Endodermal cell (in vitro differentiated cells): ENCODE measurements at regions not wholly inside any gene's neighbourhood (a gene's known extent, or its start where the extent isn't known, plus 50 kb on each side); places are given as distances from the start of the nearest gene placed in this dataset.

ENCODE experiments used
- DNase-seq: peaks from one replicate; pipeline ENCODE4 v3.0.0-alpha.2; 2017
- H3K27ac ChIP-seq: 2 replicates; pipeline ENCODE4 v1.5.1; 2013; ENCODE audit warnings: mild to moderate bottlenecking, low read depth, low read length, moderate library complexity
- H3K27me3 ChIP-seq: 2 replicates; pipeline ENCODE4 v1.6.1; 2013; ENCODE audit warnings: mild to moderate bottlenecking, low read length, moderate library complexity; ENCODE audit not compliant: insufficient read depth, control insufficient read depth, poor library complexity, severe bottlenecking
- H3K36me3 ChIP-seq: 2 replicates; pipeline ENCODE4 v1.7.0; 2013; ENCODE audit warnings: mild to moderate bottlenecking, low read length, moderate library complexity; ENCODE audit not compliant: control insufficient read depth, insufficient read depth
- H3K4me1 ChIP-seq: one replicate; pipeline ENCODE4 v1.7.0; 2013; ENCODE audit warnings: low read length; ENCODE audit not compliant: control insufficient read depth, insufficient read depth
- H3K4me3 ChIP-seq: 2 replicates; pipeline ENCODE4 v1.5.1; 2013; ENCODE audit warnings: mild to moderate bottlenecking, low read length, moderate library complexity
- H3K9ac ChIP-seq: 2 replicates; pipeline ENCODE4 v1.6.1; 2013; ENCODE audit warnings: mild to moderate bottlenecking, low read length, moderate library complexity; ENCODE audit not compliant: poor library complexity, severe bottlenecking; ENCODE audit errors: extremely low read depth
- H3K9me3 ChIP-seq: 2 replicates; pipeline ENCODE4 v1.6.1; 2013; ENCODE audit warnings: mild to moderate bottlenecking, low read length, moderate library complexity; ENCODE audit not compliant: control insufficient read depth
- H3K27ac Mint-ChIP-seq: 2 replicates; pipeline ENCODE4 v1.8.0; 2020; ENCODE audit warnings: mixed read lengths
- H3K27me3 Mint-ChIP-seq: 2 replicates; pipeline ENCODE4 v1.8.0; 2021; ENCODE audit warnings: mild to moderate bottlenecking, mixed read lengths; ENCODE audit not compliant: insufficient read depth
- H3K36me3 Mint-ChIP-seq: 2 replicates; pipeline ENCODE4 v1.8.0; 2020; ENCODE audit warnings: low read depth, mixed read lengths
- H3K4me1 Mint-ChIP-seq: 2 replicates; pipeline ENCODE4 v1.8.0; 2020; ENCODE audit warnings: mixed read lengths
- H3K4me3 Mint-ChIP-seq: 2 replicates; pipeline ENCODE4 v1.8.0; 2020; ENCODE audit warnings: mild to moderate bottlenecking, moderate library complexity, mixed read lengths
- H3K9me3 Mint-ChIP-seq: 2 replicates; pipeline ENCODE4 v1.8.0; 2020; ENCODE audit warnings: mild to moderate bottlenecking, mixed read lengths
- CTCF ChIP-seq: fragments of 200-600 bp; sonication (generic); conservative IDR thresholded peaks from 2 replicates; pipeline ENCODE4 v1.5.0; 2021; ENCODE audit warnings: antibody characterized with exemption, mild to moderate bottlenecking
- WGBS, 2 experiments: methylation state at CpG; one replicate each; pipeline versions ENCODE4 v1.1.5 to v1.1.7; 2013; ENCODE audit warnings: missing lambda C conversion rate in 2 of 2, mixed read lengths in 1 of 2; ENCODE audit not compliant: insufficient coverage in 1 of 2, insufficient read length in 1 of 2; 5-methylcytosine and 5-hydroxymethylcytosine counted together

- Histone ChIP-seq H3K9me3 (no peaks in the 10 kb centered on the region), H3K27ac (no peak overlapping the region), H3K4me3 (no peak overlapping the region), H3K27me3 (no peaks in the 10 kb centered on the region), H3K36me3 (no peaks in the 10 kb centered on the region), H3K9ac (no peak overlapping the region), H3K4me1 (no peaks in the 10 kb centered on the region)
- TF ChIP-seq CTCF: no peak
- DNase-seq: no peak
- H3K9me3 Mint-ChIP-seq: no peaks in the 10 kb centered on the region
- no peak overlapping the region for H3K4me3 Mint-ChIP-seq
- no peak overlapping the region for H3K27ac Mint-ChIP-seq
- 89% methylated on average over 1 of the region's 1 CpG; no CpG with 5 or more reads in 1 of the 2 experiments for WGBS, 2 experiments
- no peaks in the 10 kb centered on the region for H3K4me1 Mint-ChIP-seq
- no peaks in the 10 kb centered on the region for H3K36me3 Mint-ChIP-seq
- H3K27me3 Mint-ChIP-seq: no peaks in the 10 kb centered on the region
Observed at GRCh38 chr12:89985935-89986334, 277.3 kb upstream of the ATP2B1 start.

- no peaks in the 10 kb centered on the region for H3K9me3 ChIP-seq
- no peaks in the 10 kb centered on the region for H3K4me1 Mint-ChIP-seq
- no peaks in the 10 kb centered on the region for H3K27me3 Mint-ChIP-seq
- H3K36me3 ChIP-seq: no peaks in the 10 kb centered on the region
- WGBS, 2 experiments: 92 to 93% methylated on average over 6 to 8 of the region's 8 CpGs
- H3K27me3 ChIP-seq: no peaks in the 10 kb centered on the region
- TF ChIP-seq CTCF: no peak
- H3K27ac Mint-ChIP-seq: no peak overlapping the region
- H3K9me3 Mint-ChIP-seq: no peaks in the 10 kb centered on the region
- no peak overlapping the region for H3K4me3 Mint-ChIP-seq
- H3K9ac ChIP-seq: no peak overlapping the region
- H3K4me3 ChIP-seq: no peak overlapping the region
- H3K4me1 ChIP-seq: no peaks in the 10 kb centered on the region
- no peak for DNase-seq
- no peaks in the 10 kb centered on the region for H3K36me3 Mint-ChIP-seq
- no peak overlapping the region for H3K27ac ChIP-seq
Observed at GRCh38 chr12:89984846-89985245, 276.2 kb upstream of the ATP2B1 start.

- H3K4me1 Mint-ChIP-seq: no peaks in the 10 kb centered on the region
Observed at GRCh38 chr12:89983622-89984021, 275.0 kb upstream of the ATP2B1 start.

More at GRCh38 chr12:89983622-89984021, 275.0 kb upstream of the ATP2B1 start:
- Histone ChIP-seq H3K4me1 (no peaks in the 10 kb centered on the region), H3K9me3 (no peaks in the 10 kb centered on the region), H3K27ac (no peak overlapping the region), H3K9ac (no peak overlapping the region), H3K36me3 (no peaks in the 10 kb centered on the region), H3K27me3 (no peaks in the 10 kb centered on the region), H3K4me3 (no peak overlapping the region)
- 100% methylated on average over 1 of the region's 1 CpG for WGBS, 2 experiments
- DNase-seq: no peak
- no peak overlapping the region for H3K27ac Mint-ChIP-seq
- TF ChIP-seq CTCF: no peak
- no peaks in the 10 kb centered on the region for H3K27me3 Mint-ChIP-seq
- no peak overlapping the region for H3K4me3 Mint-ChIP-seq
- no peaks in the 10 kb centered on the region for H3K36me3 Mint-ChIP-seq
- H3K9me3 Mint-ChIP-seq: no peaks in the 10 kb centered on the region
